Ovary (tissue), 7 donors: ENCODE measurements at regions not wholly inside any gene's neighbourhood (a gene's known extent, or its start where the extent isn't known, plus 50 kb on each side); places are given as distances from the start of the nearest gene placed in this dataset.

Experiments
- DNase-seq, 5 donors: peaks; one replicate each; pipeline ENCODE4 v3.0.0-alpha.2; 2019 to 2020
- H3K27ac ChIP-seq, 2 donors: fragments of 200-600 bp; one replicate each; pipeline versions ENCODE4 v1.5.1 to v1.8.0; 2019 to 2022
- H3K27me3 ChIP-seq: fragments of 200-600 bp; one replicate; pipeline ENCODE4 v1.8.0; 2022
- H3K36me3 ChIP-seq: fragments of 200-600 bp; sonication (generic); one replicate; pipeline ENCODE4 v1.5.1; 2019
- H3K4me1 ChIP-seq: one replicate; pipeline ENCODE4 v1.8.1; 2013; ENCODE audit warnings: mild to moderate bottlenecking, moderate library complexity; ENCODE audit not compliant: insufficient read depth
- H3K4me3 ChIP-seq: fragments of 200-600 bp; sonication (generic); one replicate; pipeline ENCODE4 v1.5.1; 2017
- H3K9me3 ChIP-seq, 2 donors: fragments of 200-600 bp in 1 of 2; sonication (generic) in 1 of 2; one replicate each; pipeline versions ENCODE4 v1.5.1 to v1.8.1; 2013 to 2019; ENCODE audit warnings: mild to moderate bottlenecking in 1 of 2, moderate library complexity in 1 of 2
- CTCF ChIP-seq, 3 donors: fragments of 450-650 bp in 2 of 3; fragments of 200-600 bp in 1 of 3; IDR thresholded peaks; one replicate each; pipeline versions ENCODE4 v1.5.1 to v1.8.0; 2016 to 2022; ENCODE audit warnings: antibody characterized with exemption in 3 of 3, mild to moderate bottlenecking in 1 of 3
- EP300 ChIP-seq: sonication (generic); formaldehyde crosslinking; IDR thresholded peaks from one replicate; pipeline ENCODE4 v1.6.1; 2017; ENCODE audit warnings: antibody characterized with exemption
- POLR2A ChIP-seq: fragments of 450-650 bp; IDR thresholded peaks from one replicate; pipeline ENCODE4 v1.6.1; 2017; ENCODE audit warnings: antibody characterized with exemption, mild to moderate bottlenecking, moderate library complexity
- WGBS, 3 donors: extraction: QIAGEN DNeasy Blood & Tissue Kit in 1 of 3; methylation state at CpG; one replicate each; pipeline versions ENCODE4 v1.1.5 to v1.1.7; 2013 to 2017; 5-methylcytosine and 5-hydroxymethylcytosine counted together
- intact Hi-C, 4 donors: fragments of 100-400 bp; cut with DNase I; formaldehyde crosslinking; loops; one replicate each; pipeline versions ENCODE4 v1.11.0 to v1.15.1; 2022 to 2023
- donor health status: DM: no; HTN: no; CAD: no; lungs with moderate emphysema.
- donor health status: DM: no; HTN: no; CAD: no.
- donor health status: Bipolar disorder and iron deficiency.
- donor health status: DM: no; HTN: no; CAD: no.
- donor health status: DM: yes; HTN: yes; CAD: no.

GRCh38 chr15:91784973-91785709, 68.4 kb upstream of the SLCO3A1 start:
- no peak for DNase-seq
- H3K27me3 ChIP-seq: no peaks in the 10 kb centered on the region
- intact Hi-C loops: no loop called here
- no peaks in the 10 kb centered on the region for H3K4me1 ChIP-seq
- H3K4me3 ChIP-seq: no peak overlapping the region
- H3K9me3 ChIP-seq: no peaks in the 10 kb centered on the region
- H3K36me3 ChIP-seq: no peaks in the 10 kb centered on the region
- TF ChIP-seq EP300 (no peak), POLR2A (no peak), CTCF (IDR thresholded peaks at IDR 0.05) (no peak)
- H3K27ac ChIP-seq: no peak overlapping the region
- WGBS, 3 donors: 92 to 97% (median 94%) methylated on average over 4 of the region's 4 CpGs

- intact Hi-C loops: no loop called here
- Histone ChIP-seq H3K4me1 (no peaks in the 10 kb centered on the region), H3K4me3 (no peak overlapping the region), H3K9me3 (no peaks in the 10 kb centered on the region), H3K27ac (no peak overlapping the region), H3K27me3 (no peaks in the 10 kb centered on the region), H3K36me3 (no peaks in the 10 kb centered on the region)
- no peak for TF ChIP-seq EP300
- TF ChIP-seq POLR2A: no peak
- no peak for TF ChIP-seq CTCF (IDR thresholded peaks at IDR 0.05)
- no peak for DNase-seq
- WGBS, 3 donors: 84 to 87% (median 84%) methylated on average over 7 of the region's 7 CpGs
Measured at GRCh38 chr15:91787198-91787597, 66.3 kb upstream of the SLCO3A1 start.

GRCh38 chr15:91789136-91789535, 64.4 kb upstream of the SLCO3A1 start:
- intact Hi-C loops: no loop called here
- WGBS, 3 donors: 67 to 85% (median 84%) methylated on average over 5 of the region's 5 CpGs

GRCh38 chr15:91790836-91791235, 62.7 kb upstream of the SLCO3A1 start:
- intact Hi-C loops: no loop called here
- 72 to 84% (median 83%) methylated on average over 3 of the region's 3 CpGs for WGBS, 3 donors
- H3K27ac ChIP-seq: no peak overlapping the region
- H3K36me3 ChIP-seq: no peaks in the 10 kb centered on the region
- DNase-seq: no peak
- H3K27me3 ChIP-seq: no peaks in the 10 kb centered on the region
- H3K9me3 ChIP-seq: no peaks in the 10 kb centered on the region
- no peak for TF ChIP-seq POLR2A
- no peak for TF ChIP-seq EP300
- no peak for TF ChIP-seq CTCF (IDR thresholded peaks at IDR 0.05)
- no peak overlapping the region for H3K4me3 ChIP-seq
- no peaks in the 10 kb centered on the region for H3K4me1 ChIP-seq

More at GRCh38 chr15:91789136-91789535, 64.4 kb upstream of the SLCO3A1 start:
- Histone ChIP-seq H3K27ac (no peak overlapping the region), H3K4me1 (no peaks in the 10 kb centered on the region), H3K36me3 (no peaks in the 10 kb centered on the region), H3K4me3 (no peak overlapping the region), H3K9me3 (no peaks in the 10 kb centered on the region), H3K27me3 (no peaks in the 10 kb centered on the region)
- TF ChIP-seq CTCF (IDR thresholded peaks at IDR 0.05) (no peak), POLR2A (no peak), EP300 (no peak)
- no peak for DNase-seq
